GM10266 (cell line): ENCODE measurements at regions not wholly inside any gene's neighbourhood (a gene's known extent, or its start where the extent isn't known, plus 50 kb on each side); places are given as distances from the start of the nearest gene placed in this dataset.

Experiments used
- DNase-seq: peaks from one replicate; pipeline ENCODE4 v3.0.0; 2012; ENCODE audit errors: extremely low spot score
- TF ChIP-seq, protein P1 (sequence below): IDR thresholded peaks from 2 replicates; pipeline ENCODE4 v1.5.1; 2012; ENCODE audit warnings: mild to moderate bottlenecking, low read depth; ENCODE audit not compliant: control insufficient read depth, insufficient read depth; ENCODE audit errors: missing control alignments

DNA sequence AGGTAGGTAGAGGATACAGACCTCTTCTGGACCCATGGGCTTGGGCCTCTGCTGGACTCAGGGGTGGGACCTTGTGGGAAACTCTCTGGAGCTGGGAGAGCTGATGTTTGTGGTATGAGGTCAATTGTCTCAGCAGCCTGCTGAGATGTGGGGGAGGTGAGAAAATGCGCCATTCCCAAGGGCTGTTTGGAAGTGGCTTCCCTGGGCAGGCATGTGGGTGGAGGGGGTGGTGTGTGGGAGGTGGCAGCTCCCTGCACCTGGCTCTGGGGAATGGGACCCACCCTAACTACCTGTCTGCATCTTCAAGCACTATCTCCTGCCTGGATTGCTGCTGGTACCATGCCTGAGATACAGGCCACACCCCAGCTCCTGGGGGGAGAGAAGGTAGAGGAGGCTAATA, 97.4 kb upstream of the THY1 start:
- no peak for DNase-seq
- TF ChIP-seq, protein P1, sequence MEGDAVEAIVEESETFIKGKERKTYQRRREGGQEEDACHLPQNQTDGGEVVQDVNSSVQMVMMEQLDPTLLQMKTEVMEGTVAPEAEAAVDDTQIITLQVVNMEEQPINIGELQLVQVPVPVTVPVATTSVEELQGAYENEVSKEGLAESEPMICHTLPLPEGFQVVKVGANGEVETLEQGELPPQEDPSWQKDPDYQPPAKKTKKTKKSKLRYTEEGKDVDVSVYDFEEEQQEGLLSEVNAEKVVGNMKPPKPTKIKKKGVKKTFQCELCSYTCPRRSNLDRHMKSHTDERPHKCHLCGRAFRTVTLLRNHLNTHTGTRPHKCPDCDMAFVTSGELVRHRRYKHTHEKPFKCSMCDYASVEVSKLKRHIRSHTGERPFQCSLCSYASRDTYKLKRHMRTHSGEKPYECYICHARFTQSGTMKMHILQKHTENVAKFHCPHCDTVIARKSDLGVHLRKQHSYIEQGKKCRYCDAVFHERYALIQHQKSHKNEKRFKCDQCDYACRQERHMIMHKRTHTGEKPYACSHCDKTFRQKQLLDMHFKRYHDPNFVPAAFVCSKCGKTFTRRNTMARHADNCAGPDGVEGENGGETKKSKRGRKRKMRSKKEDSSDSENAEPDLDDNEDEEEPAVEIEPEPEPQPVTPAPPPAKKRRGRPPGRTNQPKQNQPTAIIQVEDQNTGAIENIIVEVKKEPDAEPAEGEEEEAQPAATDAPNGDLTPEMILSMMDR: no peak

DNA sequence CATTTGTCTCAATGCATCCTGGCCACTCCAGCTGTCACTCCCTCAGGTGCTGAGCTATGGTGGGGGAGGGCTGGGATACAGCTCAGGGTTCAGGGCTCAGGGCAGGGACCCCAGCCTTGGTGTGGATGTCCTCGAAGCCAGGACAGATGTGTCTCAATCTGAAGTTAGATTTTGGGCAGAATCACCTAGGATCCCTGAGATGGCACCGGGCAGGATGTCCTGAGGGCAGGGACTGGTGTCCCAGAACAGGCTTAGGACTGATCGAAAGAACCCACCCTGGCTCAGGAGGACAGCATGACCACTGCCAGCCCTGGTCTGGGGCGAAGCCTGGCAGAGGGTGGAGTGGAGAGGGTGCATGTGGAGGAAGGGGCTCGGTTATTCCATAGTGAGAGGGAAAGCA, 96.8 kb upstream of the THY1 start:
- TF ChIP-seq, protein P1: no peak

GRCh38 chr11:119518746-119519730, 96.1 kb upstream of the THY1 start:
- no peak for DNase-seq

More for the DNA sequence above, 96.8 kb upstream of the THY1 start:
- DNase-seq: no peak

DNA sequence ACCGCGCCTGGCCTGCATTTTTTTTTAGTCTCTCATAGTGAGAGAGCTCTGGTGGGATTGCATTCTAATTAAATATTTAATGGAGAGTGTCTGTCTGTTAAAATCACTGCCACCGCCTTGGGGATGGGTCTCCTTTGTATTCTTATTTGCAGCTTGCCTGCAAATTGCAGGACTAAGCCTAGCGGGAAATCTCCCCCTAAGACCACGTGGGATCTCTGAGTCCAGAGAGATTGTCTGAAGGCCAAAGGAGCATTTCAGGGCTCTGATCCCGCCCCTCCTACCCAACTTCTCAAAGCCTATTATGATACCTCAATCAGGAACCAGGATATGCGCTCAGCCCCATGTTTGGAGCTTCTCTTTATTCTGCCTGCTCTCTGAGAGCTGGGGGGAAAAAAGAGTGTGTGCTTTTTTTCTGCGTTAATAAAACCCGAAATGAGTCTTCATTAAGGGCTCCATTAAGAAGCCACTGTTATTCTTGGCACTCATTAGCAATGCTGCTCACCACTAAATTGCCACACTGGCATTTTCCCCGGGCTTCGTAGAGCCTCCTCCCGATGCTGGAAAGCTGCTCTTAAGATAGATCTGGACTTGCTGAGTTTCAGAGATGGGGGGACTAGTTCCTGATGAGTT, 92.9 kb upstream of the THY1 start:
- no peak for DNase-seq

More at GRCh38 chr11:119518746-119519730, 96.1 kb upstream of the THY1 start:
- TF ChIP-seq, protein P1: no peak

GRCh38 chr11:119513806-119514170, 90.8 kb upstream of the THY1 start:
- TF ChIP-seq, protein P1: no peak
- no peak for DNase-seq

More for the DNA sequence above, 92.9 kb upstream of the THY1 start:
- TF ChIP-seq, protein P1: no peak

GRCh38 chr11:119513131-119513805, 90.3 kb upstream of the THY1 start:
- DNase-seq: no peak
- TF ChIP-seq, protein P1: no peak
